ENCODE measurements at regions not wholly inside any gene's neighbourhood (a gene's known extent, or its start where the extent isn't known, plus 50 kb on each side); places are given as distances from the start of the nearest gene placed in this dataset.
A peak's percentile ranks its signal among the peaks of the same experiment; 100 is the strongest.
"Not testable (repeated sequence)": the region's sequence is repeated elsewhere in the genome, so short reads cannot be mapped to it uniquely, and the experiment has no call there.

GRCh38 chr1:204788470-204788869 is 82.2 kb upstream of the NFASC start:
- Mint-ChIP-seq H3K9me3 (ENCODE audit: unreplicated experiment) (peaks cover 4% of the 10 kb centered on the region), H3K4me1 (ENCODE audit: low read depth, unreplicated experiment) (peaks cover 3% of the 10 kb centered on the region), H3K4me3 (ENCODE audit: unreplicated experiment) (no peak overlapping the region), H3K27ac (ENCODE audit: unreplicated experiment) (no peak overlapping the region), H3K36me3 (ENCODE audit: unreplicated experiment) (no peaks in the 10 kb centered on the region), H3K27me3 (ENCODE audit: unreplicated experiment) (no peaks in the 10 kb centered on the region)
- no peak for DNase-seq
- no peak for TF ChIP-seq CTCF (IDR thresholded peaks at IDR 0.05; ENCODE audit: partially characterized antibody, unreplicated experiment)

- no peak overlapping the region for H3K4me3 Mint-ChIP-seq (ENCODE audit: unreplicated experiment)
- peaks cover 12% of the 10 kb centered on the region for H3K4me1 Mint-ChIP-seq (ENCODE audit: low read depth, unreplicated experiment)
- TF ChIP-seq CTCF (IDR thresholded peaks at IDR 0.05; ENCODE audit: partially characterized antibody, unreplicated experiment), result peak; percentile 91
- H3K9me3 Mint-ChIP-seq (ENCODE audit: unreplicated experiment), result peaks cover 3% of the 10 kb centered on the region
- no peaks in the 10 kb centered on the region for H3K27me3 Mint-ChIP-seq (ENCODE audit: unreplicated experiment)
- H3K36me3 Mint-ChIP-seq (ENCODE audit: unreplicated experiment), result no peaks in the 10 kb centered on the region
- DNase-seq, result peak; percentile 89
- no peak overlapping the region for H3K27ac Mint-ChIP-seq (ENCODE audit: unreplicated experiment)
Observed at GRCh38 chr1:204791453-204792353, 79.0 kb upstream of the NFASC start.

GRCh38 chr1:204792354-204792692 is 78.3 kb upstream of the NFASC start:
- Mint-ChIP-seq H3K36me3 (ENCODE audit: unreplicated experiment) (peaks cover 6% of the 10 kb centered on the region), H3K27me3 (ENCODE audit: unreplicated experiment) (peaks cover under 1% of the 10 kb centered on the region), H3K4me3 (ENCODE audit: unreplicated experiment) (no peak overlapping the region), H3K9me3 (ENCODE audit: unreplicated experiment) (peaks cover 5% of the 10 kb centered on the region), H3K27ac (ENCODE audit: unreplicated experiment) (no peak overlapping the region), H3K4me1 (ENCODE audit: low read depth, unreplicated experiment) (peaks cover 12% of the 10 kb centered on the region)
- DNase-seq, result no peak
- TF ChIP-seq CTCF (IDR thresholded peaks at IDR 0.05; ENCODE audit: partially characterized antibody, unreplicated experiment), result no peak

GRCh38 chr1:204793259-204793914 is 77.3 kb upstream of the NFASC start:
- Mint-ChIP-seq H3K4me3 (ENCODE audit: unreplicated experiment) (no peak overlapping the region), H3K36me3 (ENCODE audit: unreplicated experiment) (peaks cover 9% of the 10 kb centered on the region), H3K27me3 (ENCODE audit: unreplicated experiment) (peaks cover 2% of the 10 kb centered on the region), H3K9me3 (ENCODE audit: unreplicated experiment) (peaks cover 5% of the 10 kb centered on the region), H3K4me1 (ENCODE audit: low read depth, unreplicated experiment) (peaks cover 17% of the 10 kb centered on the region), H3K27ac (ENCODE audit: unreplicated experiment) (no peak overlapping the region)
- TF ChIP-seq CTCF (IDR thresholded peaks at IDR 0.05; ENCODE audit: partially characterized antibody, unreplicated experiment), result no peak
- no peak for DNase-seq

- H3K36me3 Mint-ChIP-seq (ENCODE audit: unreplicated experiment); H3K27ac Mint-ChIP-seq (ENCODE audit: unreplicated experiment): not testable (repeated sequence)
- peaks cover 16% of the 10 kb centered on the region for H3K4me1 Mint-ChIP-seq (ENCODE audit: low read depth, unreplicated experiment)
Observed at GRCh38 chr1:204796886-204797285, 73.8 kb upstream of the NFASC start.

More at GRCh38 chr1:204796886-204797285, 73.8 kb upstream of the NFASC start:
- DNase-seq; H3K27me3 Mint-ChIP-seq (ENCODE audit: unreplicated experiment); H3K9me3 Mint-ChIP-seq (ENCODE audit: unreplicated experiment); H3K4me3 Mint-ChIP-seq (ENCODE audit: unreplicated experiment): not testable (repeated sequence)

Data from glutamatergic neuron (in vitro differentiated cells).